Inflammatory macrophage treated with lipopolysaccharide for 4 hours (primary cell): ENCODE measurements at regions not wholly inside any gene's neighbourhood (a gene's known extent, or its start where the extent isn't known, plus 50 kb on each side); places are given as distances from the start of the nearest gene placed in this dataset.
"Not testable (repeated sequence)": the region's sequence is repeated elsewhere in the genome, so short reads cannot be mapped to it uniquely, and the experiment has no call there.

Experiments
- DNase-seq: peaks from one replicate; pipeline ENCODE4 v3.0.0-alpha.2; 2020

DNA sequence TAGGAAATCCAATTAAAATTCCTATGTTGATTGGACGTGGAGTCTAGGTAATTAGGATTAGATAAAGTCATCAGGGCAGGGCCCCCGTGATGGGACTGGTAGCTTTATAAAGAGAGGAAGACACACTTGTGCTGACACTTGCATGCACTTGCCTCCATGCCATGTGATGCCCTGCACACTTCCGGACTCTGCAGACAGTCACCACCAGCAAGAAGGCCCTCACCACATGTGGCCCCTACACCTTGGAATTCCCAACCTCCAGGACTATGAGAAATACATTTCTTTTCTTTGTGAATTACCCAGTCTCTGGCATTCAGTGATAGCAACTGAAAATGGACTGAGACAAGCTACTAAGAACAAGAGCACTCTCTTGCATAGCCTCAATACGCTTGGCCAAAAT is 90.6 kb downstream of the CRYGS start:
- DNase-seq: no peak

DNA sequence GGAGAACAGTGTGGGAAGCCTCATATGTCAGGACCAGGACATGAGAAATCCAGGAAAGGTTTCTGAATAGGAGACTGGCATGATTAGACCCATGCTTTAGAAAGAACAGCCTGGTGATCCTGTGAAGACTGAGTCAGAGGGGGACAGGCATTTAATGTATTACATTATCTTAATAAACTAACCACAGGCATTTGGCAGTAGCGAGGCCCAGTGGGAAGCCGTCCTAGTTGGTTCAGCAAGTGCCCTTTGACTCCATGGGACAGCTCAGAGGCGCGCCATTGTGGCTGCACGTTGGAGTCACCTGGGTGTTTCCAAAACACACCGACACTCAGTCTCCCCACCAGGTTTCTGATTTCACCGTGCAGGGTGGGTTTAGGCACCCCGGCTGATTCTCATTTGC is 90.5 kb upstream of the DGKG start:
- no peak for DNase-seq

DNA sequence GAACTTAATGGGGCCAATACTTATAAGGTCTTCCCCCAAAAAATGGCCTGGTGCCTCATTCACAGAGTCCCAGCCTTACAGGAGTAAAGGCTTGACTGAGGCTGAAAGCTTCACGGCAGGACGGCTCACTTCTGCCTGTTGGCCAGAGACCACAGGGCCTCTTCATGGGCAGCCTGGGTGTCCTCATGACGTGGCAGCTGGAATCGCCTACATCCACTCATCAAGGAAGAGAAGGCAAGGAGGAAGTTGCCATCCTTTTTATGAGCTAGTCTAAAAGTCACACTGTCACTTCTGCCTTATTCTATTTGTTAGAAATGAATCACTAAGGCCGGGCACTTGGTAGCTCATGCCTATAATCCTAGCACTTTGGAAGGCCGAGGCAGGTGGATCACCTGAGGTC is 89.3 kb upstream of the DGKG start:
- peak; percentile 70 for DNase-seq

DNA sequence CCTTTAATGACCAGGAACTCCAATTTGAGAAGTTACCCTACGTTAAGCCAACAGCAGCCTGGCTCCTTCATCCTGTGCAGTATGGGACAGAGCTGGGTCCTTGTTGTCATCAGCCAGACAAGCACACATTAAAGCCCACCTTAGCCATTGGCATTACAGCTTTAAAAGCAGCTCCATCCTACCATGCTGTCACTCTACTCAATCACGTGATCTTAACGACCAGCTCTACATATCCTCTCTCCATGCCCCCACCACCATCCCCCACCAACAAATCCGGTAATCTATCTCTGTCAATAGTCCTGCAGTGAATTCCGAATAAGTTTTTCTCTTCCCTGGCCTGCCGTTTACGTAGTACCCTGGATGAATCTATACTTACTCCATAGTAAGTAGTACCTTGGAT is 82.9 kb upstream of the DGKG start:
- DNase-seq: no peak

DNA sequence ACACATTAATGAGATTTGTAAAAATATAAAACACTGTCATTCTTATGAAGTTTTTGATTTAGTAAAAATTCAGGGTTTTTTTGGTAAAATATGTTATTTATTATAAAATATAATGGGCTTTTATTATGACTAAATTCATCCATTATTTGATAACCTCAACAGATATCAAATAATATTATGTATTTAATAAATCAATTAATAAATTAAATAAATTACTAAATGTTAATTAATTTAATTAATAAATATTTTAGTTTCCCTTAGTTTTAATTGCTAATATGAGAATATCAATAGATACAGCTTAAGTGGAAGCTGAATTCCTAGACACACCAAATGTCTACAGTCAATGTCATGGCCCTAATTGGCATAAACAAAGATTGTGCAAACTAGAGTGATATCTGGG is 82.3 kb upstream of the DGKG start:
- DNase-seq: no peak

DNA sequence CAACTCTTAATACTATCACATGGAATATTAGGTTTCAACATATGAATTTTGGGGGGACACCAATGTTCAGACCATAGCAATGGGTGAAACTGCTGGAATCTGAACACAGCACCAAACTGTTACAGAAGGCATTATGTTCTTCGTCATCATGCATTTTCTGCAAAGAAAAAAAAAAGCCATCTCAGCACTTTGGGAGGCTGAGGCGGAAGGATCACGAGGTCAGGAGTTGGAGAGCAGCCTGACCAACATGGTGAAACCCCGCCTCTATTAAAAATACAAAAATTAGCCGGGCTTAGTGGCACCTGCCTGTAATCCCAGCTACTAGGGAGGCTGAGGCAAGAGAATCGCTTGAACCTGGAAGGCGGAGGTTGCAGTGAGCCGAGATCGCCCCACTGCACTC is 80.9 kb upstream of the DGKG start:
- not testable (repeated sequence) for DNase-seq

DNA sequence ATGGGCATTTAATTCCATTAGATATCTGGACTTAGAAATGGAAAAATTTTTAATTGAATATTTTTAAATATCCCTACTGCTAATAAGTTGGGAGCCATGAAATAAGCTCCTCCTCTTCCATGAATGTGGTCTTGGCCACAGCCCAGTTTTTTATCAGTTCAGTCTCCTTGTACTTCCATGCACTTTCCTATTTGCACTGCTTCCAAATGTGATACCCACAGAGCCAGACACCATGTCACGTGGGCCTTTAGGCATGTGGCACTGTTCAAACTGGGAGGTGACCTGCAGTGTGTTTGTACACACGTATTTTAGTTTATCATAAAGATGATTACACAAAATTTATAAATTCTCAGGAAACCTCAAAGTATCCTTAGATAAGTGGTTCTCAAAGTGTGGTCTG is 80.1 kb upstream of the DGKG start:
- no peak for DNase-seq

DNA sequence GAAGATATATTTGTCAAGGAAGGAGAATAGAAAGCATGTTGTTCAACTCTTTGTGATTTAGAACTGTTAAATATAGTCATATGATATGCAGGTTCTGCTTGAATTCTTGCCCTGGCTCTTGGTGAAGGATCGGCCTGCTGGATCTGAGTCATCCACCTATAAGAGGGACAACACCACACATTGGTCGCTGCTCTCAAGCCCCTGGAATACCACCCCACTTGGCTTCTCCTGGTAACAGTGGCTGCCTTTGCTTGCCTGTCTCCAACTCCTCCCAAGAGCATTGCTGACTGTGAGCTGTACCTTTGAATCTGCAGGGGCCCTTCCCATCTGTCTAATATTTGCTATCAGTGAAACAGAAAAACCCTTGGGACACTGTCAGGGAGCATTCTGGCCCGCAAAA is 78.9 kb upstream of the DGKG start:
- no peak for DNase-seq

DNA sequence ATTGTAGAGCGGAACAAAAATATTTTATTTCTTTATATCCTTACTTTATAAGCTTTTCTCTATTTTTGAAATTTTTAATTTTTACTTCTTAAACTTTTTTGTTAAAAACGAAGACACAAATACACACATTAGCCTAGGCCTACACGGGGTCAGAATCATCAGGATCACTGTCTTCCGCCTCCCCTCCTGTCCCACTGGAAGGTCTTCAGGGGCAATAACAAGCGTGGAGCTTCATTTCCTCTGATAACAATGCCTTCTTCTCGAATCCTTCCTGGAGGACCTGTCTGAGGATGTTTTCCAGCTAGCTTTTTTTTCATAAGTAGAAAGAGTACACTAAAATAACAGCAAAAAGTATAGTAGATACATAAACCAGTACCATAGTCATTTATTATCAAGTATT is 77.7 kb upstream of the DGKG start:
- DNase-seq: no peak

DNA sequence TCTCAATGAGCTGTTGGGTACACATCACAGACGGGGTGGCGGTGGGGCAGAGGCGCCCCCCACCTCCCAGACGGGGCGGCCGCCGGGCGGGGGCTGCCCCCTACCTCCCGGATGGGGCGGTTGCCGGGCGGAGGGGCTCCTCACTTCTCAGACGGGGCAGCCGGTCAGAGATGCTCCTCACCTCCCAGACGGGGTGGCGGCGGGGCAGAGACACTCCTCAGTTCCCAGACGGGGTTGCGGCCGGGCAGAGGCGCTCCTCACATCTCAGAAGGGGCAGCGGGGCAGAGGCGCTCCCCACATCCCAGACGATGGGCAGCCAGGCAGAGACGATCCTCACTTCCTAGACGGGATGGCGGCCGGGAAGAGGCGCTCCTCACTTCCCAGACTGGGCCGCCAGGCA is 73.3 kb upstream of the DGKG start:
- not testable (repeated sequence) for DNase-seq

DNA sequence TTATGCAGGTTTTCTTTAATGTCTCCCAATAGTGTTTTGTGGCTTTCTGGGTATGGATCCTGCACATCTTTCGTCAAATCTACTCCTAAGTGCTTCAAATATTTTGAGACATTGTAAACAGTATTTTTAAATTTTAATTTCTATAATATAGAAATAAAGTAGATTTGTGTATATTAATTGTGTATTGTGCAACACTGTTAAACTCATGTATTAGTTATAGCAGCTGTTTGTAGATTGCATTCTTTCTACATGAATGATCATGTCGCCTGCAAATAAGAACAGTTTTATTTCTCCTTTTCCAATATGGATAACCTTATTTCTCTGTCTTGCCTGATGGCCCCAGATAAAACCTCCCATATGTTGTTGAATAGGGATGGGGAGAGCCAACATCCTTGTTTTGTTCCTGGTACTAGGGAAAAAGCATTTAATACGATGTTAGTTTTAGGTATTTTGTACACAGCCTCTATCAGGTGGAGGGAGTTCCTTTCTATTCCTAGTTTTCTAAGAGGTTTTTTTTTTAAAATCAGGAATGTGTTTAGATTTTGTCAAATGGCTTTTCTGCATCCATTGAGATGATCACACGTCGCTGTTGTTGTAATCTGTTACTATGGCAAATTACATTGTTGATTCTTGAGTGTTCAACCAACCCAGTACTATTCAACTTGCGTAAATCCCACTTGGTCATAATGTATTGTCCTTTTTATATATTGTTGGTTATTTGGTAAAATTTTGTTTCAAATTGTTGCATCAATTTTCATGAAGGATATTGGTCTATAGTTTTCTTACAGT is 71.1 kb upstream of the DGKG start:
- no peak for DNase-seq

DNA sequence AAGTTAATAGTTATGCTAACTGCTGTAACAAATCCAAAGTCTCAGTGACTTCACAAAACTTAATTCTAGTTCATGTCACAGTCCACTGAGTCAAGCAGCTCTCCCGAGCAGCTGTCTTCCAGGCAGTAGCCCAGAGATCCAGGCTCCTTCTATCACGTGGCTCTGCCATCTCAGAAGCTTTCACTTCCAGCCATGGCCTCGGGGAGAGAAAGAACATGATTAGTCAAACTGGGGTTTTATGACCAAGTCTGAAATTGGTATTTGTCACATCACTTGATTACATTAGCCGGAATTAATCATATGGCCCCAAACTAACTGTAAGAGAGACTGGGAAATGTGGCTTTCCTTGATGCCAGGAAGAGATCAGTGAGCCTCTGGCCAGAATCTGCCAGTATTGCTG is 70.2 kb upstream of the DGKG start:
- no peak for DNase-seq

DNA sequence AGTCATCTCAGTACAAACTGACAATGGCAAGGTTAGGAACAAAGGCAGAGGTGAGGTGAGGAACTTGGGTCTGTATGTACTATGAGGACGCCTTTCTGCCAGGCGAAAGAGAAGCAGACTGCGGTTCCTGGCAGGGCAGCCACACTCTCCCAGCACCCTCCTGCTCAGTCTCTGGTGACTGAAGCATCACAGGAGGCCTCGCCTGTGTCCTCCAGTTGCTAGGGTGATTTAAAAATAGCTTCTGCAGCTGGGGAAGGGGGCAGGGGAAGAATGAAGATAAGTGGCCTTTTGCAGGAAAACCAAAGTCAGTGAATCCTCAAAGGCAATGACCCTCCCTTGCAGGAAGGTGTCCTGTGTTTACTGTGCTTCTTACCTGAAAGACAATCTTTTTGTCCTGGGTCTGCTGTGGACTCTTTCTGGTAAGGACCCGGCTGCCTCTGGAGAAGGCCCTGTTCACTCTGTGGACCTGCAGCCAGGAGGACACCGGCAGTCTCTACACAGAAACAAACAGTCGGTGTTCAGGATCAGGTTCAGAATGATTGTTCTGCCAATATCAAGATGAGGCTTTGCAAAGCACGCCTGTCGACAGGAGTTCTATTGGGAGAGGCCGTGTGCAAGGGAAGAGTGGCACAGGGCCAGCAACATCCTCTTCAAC is 65.7 kb upstream of the DGKG start:
- DNase-seq: no peak

DNA sequence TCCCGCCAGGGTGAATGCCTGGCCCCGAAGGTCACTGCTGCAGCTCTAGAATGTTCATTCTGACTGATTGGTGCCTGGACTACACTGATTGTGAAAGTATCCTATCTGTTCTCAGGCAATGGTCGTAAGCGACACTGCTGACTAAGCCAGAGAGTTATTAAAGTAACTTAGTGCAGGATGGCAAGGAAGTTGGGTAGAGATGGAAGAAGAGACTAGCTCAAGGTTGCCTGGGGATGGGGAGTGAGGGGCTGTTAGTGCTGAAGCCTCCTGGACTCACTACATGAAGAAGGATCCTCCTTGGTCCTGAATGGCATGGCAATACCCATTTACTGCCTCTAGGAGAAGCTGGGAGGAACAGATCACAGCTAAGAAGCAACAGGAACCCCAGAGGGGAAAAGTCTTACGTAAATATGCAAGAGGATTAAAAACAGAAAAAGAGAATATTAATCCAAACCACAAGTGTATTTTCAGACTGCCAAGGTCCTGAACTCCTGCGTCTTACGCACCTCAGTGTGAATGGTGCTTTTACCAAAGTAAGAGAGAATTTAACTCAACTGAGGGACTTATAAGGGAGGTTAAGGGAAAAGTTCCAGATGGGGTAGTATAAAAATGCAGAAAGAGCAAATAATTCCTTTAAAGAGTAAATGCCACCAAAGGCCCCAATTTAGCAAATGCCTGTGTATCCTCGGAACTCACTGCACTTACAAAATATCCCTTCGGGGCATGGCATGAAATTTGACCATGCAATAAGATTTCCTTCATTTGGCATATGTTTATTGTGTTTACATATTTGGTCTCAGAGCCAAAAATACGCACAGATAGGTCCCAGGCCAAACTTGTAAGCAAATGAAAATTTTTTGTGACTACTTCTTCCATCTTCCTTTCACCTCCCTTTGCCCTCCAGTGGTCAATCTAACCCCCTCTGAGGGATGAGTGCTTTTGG is 64.0 kb upstream of the DGKG start:
- no peak for DNase-seq

DNA sequence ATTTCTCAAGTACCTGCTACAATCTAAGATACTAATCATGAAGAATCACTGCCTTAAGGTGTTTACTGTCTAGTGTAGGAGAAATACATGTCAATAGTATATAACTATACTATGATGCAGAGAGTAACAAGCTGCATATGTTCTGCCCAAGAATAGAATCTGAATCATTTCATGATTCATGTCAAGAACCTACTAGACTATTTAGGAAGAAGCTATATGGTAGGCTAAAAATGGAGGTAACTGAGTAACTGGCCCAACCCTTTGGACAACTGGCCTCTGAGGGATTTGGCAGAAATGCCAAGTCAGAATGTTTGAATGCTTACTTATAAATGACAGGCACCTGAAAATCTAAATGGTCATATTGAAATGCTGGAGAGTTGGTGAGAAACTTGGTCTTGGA is 59.9 kb upstream of the DGKG start:
- DNase-seq: no peak

DNA sequence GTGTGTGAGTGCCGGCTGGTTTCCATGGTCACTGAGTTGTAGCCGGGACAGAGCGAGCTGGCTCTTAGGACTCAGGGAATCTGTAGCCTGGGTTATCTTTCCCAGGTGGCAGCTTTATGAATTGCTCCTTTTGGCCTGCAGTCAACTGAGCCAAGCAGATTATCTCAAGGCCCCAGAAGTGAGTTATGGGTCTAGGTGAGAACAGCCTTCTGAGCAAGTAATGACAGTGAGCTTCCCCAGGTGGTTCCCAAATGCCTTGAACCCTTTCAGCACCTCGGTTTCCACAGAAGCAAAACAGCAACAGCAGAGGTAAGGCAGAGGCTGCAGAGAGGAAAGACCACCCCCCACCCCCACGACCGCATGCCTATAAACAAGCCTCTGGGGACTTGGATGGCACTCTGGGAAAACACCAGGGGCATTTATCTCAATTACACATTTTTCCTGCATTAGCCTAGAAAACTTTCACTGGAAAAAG is 56.7 kb upstream of the DGKG start:
- no peak for DNase-seq

DNA sequence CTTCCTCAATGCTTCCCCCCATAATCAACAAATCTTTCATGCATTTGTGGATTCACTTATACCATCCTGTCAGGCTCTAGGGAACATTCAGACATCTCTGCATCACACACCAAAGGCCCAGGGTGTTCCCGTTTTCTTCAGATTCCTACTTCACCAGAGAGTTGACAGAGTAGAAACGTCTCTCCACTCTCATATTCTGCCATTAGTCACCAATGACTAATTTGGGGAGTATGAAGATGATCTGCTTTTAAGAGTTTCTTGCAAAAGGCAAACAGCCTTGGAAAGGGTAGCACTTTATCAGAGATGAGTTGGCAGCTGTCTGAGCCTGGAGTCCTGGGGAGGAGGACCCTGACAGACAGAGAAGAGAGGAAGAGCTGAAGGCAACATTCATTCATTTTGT is 55.8 kb upstream of the DGKG start:
- no peak for DNase-seq

DNA sequence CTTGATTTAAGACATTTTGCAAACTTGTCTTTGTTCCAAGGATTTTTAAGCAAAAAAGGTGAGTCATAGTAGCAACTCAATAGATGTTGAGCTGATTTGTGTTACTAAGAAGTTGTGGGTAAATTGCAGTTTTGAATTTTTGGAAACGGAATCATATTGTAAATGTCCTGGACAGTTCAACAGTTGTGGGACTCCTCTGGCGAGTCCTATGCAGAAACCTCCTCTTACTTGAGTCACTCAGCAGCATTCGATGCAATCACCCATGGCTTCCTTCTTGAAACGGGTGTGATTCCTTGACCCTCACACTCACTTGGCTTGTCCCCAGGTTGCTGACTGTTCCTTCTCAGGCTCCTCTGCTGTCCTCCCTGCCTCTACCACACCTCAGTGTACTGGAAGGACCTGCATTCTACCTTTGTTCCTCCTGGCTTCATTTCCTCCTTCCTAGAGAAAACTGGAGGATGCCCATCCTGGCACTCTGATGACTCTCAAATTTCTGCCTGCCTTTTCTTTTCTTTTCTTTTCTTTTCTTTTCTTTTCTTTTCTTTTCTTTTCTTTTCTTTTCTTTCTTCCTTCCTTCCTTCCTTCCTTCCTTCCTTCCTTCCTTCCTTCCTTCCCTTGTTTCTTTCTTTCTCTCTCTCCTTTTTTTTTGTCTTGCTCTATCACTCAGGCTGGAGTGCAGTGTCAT is 52.8 kb upstream of the DGKG start:
- DNase-seq: peak; percentile 32

DNA sequence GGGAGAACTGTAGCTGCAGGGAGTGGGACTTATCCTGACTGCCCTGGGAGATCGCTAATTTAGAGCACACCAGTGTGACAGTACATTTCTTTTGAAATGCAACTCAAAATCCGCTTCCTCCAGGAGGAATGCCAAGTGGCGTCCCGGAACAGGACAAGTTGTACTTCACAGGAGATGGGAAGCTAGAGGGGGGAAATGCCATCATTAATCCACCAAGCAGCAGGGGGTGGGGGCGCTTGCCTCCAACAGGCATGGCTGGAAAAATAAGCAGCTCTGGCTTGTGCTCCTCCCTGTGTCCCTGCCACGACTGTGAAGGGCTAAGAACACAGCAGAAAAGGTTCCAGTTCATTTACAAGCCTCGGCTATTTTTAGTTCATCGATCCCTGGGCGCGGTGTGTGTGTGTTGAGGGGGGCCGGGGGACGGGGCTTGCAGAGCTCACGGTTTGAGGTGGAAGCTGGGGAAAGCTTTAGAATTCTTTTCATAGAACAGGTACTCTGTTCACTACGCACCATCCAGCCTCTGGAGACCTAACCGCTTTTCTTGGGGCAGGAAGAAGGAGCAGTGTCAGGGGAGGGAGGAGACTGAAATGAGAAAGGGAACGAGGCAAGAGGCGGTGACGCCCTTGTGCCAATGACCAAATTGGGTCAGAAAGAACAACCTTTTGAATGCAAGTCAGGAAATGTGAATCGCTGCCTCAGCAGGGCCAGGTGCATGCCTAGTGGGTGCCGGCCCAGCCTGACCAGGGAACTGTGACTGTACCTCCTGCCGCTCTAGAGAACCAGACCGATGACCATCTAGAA is 51.8 kb upstream of the DGKG start:
- DNase-seq: peak; percentile 36

DNA sequence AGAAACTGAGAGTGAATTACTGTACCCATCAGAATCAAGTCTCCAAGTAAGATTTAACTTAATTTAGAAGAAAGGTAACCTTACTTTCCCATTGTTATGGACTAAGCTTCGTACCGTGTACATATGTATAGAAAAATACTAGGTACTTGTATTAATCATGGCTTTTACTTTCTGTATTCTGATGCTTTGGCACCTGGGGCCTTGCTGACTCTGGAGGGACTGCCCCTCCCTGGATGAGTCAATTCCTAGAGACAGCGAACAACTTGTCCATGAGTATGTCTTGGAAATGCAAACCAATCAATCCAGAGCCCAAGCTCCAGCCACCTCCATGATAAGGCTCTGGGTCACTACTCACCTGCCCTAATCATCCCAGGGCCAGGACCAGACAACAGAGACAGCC is 50.0 kb upstream of the DGKG start:
- no peak for DNase-seq
